Gastroesophageal sphincter (tissue), 3 donors: ENCODE measurements at regions not wholly inside any gene's neighbourhood (a gene's known extent, or its start where the extent isn't known, plus 50 kb on each side); places are given as distances from the start of the nearest gene placed in this dataset.

Source experiments
- CTCF ChIP-seq, 4 experiments: fragments of 200-600 bp in 2 of 4; fragments of 450-650 bp in 2 of 4; sonication (generic) in 1 of 4; IDR thresholded peaks; one replicate each; pipeline ENCODE4 v1.5.1; 2017 to 2019; ENCODE audit warnings: antibody characterized with exemption in 4 of 4, mild to moderate bottlenecking in 2 of 4, moderate library complexity in 2 of 4
- EP300 ChIP-seq: sonication (generic); formaldehyde crosslinking; IDR thresholded peaks from one replicate; pipeline ENCODE4 v1.6.1; 2017; ENCODE audit warnings: antibody characterized with exemption, mild to moderate bottlenecking
- POLR2AphosphoS5 ChIP-seq: sonication (generic); formaldehyde crosslinking; IDR thresholded peaks from one replicate; pipeline ENCODE4 v1.6.1; 2017; ENCODE audit warnings: antibody characterized with exemption

GRCh38 chrX:39614680-39614998, 483.1 kb downstream of the BCOR start:
- TF ChIP-seq CTCF (IDR thresholded peaks at IDR 0.05), result no peak
- TF ChIP-seq EP300, result no peak
- TF ChIP-seq POLR2AphosphoS5, result no peak
